ENCODE measurements at regions not wholly inside any gene's neighbourhood (a gene's known extent, or its start where the extent isn't known, plus 50 kb on each side); places are given as distances from the start of the nearest gene placed in this dataset.

GRCh38 chr1:80517062-80517461, 1283.7 kb upstream of the ADGRL2 start:
- Histone ChIP-seq H3K36me3 (ENCODE audit: control insufficient read depth in 4 of 4, insufficient read depth in 3 of 4, low read depth in 1 of 4, low read length in 3 of 4) (no peaks in the 10 kb centered on the region), H3K9ac (ENCODE audit: low read depth in 1 of 2, low read length in 2 of 2) (no peak overlapping the region), H3K27me3 (ENCODE audit: control insufficient read depth in 4 of 4, insufficient read depth in 4 of 4, low read length in 3 of 4) (no peaks in the 10 kb centered on the region), H3K9me3 (ENCODE audit: control insufficient read depth in 4 of 4, low read length in 3 of 4) (no peaks in the 10 kb centered on the region), H3K4me1 (ENCODE audit: control insufficient read depth in 4 of 4, insufficient read depth in 4 of 4, low read length in 3 of 4) (no peaks in the 10 kb centered on the region), H3K4me3 (ENCODE audit: low read depth in 1 of 3, low read length in 3 of 3) (no peak overlapping the region), H3K27ac (ENCODE audit: low read depth in 1 of 2, low read length in 2 of 2) (no peak overlapping the region)
- TF ChIP-seq GABPA (IDR thresholded peaks at IDR 0.05 in 1 of 2, conservative IDR thresholded peaks at IDR 0.05 in 1 of 2) (no peak), RAD21 (IDR thresholded peaks at IDR 0.05) (no peak), HNF4A (conservative IDR thresholded peaks at IDR 0.05) (no peak), FOXA2 (IDR thresholded peaks at IDR 0.05) (no peak), NR2F2 (IDR thresholded peaks at IDR 0.05) (no peak), YY1 (IDR thresholded peaks at IDR 0.05) (no peak), REST (IDR thresholded peaks at IDR 0.05) (no peak), CTCF (IDR thresholded peaks at IDR 0.05; ENCODE audit: low read depth, low read length, missing input control) (no peak), EGR1 (IDR thresholded peaks at IDR 0.05; ENCODE audit: low read depth in 2 of 2) (no peak), JUND (IDR thresholded peaks at IDR 0.05) (no peak), MAX (IDR thresholded peaks at IDR 0.05) (no peak), TAF1 (conservative IDR thresholded peaks at IDR 0.05) (no peak), RXRA (IDR thresholded peaks at IDR 0.05) (no peak), ZBTB33 (IDR thresholded peaks at IDR 0.05) (no peak), FOXA1 (IDR thresholded peaks at IDR 0.05) (no peak), HNF4G (IDR thresholded peaks at IDR 0.05) (no peak), ATF3 (IDR thresholded peaks at IDR 0.05) (no peak), SP1 (IDR thresholded peaks at IDR 0.05) (no peak)
- WGBS, result 94% methylated on average over 1 of the region's 1 CpG
- DNase-seq (ENCODE audit: low spot score), result no peak

All from liver (tissue), 8 donors.